CD4-positive, alpha-beta T cell treated with Interleukin-4 for 4 hours (primary cell): ENCODE measurements at regions not wholly inside any gene's neighbourhood (a gene's known extent, or its start where the extent isn't known, plus 50 kb on each side); places are given as distances from the start of the nearest gene placed in this dataset.
"Not testable (repeated sequence)": the region's sequence is repeated elsewhere in the genome, so short reads cannot be mapped to it uniquely, and the experiment has no call there.

Source experiments
- DNase-seq: peaks from one replicate; pipeline ENCODE4 v3.0.0-alpha.2; 2020

GRCh38 chr9:94033383-94033782 is 50.9 kb upstream of the PTPDC1 start:
- DNase-seq = no peak

- DNase-seq = no peak
Measured at GRCh38 chr9:94031946-94032345, 52.3 kb upstream of the PTPDC1 start.

- no peak for DNase-seq
Measured at GRCh38 chr9:94031380-94031779, 52.9 kb upstream of the PTPDC1 start.

GRCh38 chr9:94030318-94031179 is 53.7 kb upstream of the PTPDC1 start:
- peak; percentile 74 for DNase-seq

- DNase-seq = no peak
Measured at GRCh38 chr9:94029932-94030317, 54.3 kb upstream of the PTPDC1 start.

- no peak for DNase-seq
Measured at GRCh38 chr9:94026816-94027215, 57.4 kb upstream of the PTPDC1 start.

- not testable (repeated sequence) for DNase-seq
Measured at GRCh38 chr9:94022476-94022875, 61.8 kb upstream of the PTPDC1 start.

- not testable (repeated sequence) for DNase-seq
Measured at GRCh38 chr9:94020836-94021235, 63.4 kb upstream of the PTPDC1 start.

GRCh38 chr9:94018628-94019027 is 63.5 kb upstream of the BARX1 start:
- no peak for DNase-seq

GRCh38 chr9:94017939-94018531 is 62.9 kb upstream of the BARX1 start:
- DNase-seq = no peak

GRCh38 chr9:94016744-94017143 is 61.6 kb upstream of the BARX1 start:
- no peak for DNase-seq

GRCh38 chr9:94014920-94015319 is 59.8 kb upstream of the BARX1 start:
- no peak for DNase-seq

GRCh38 chr9:94014066-94014654 is 59.0 kb upstream of the BARX1 start:
- peak; percentile 17 for DNase-seq

GRCh38 chr9:94010980-94011533 is 55.9 kb upstream of the BARX1 start:
- DNase-seq = no peak

- DNase-seq = no peak
Measured at GRCh38 chr9:94005272-94005901, 50.2 kb upstream of the BARX1 start.
